B cell (primary cell): ENCODE measurements at regions not wholly inside any gene's neighbourhood (a gene's known extent, or its start where the extent isn't known, plus 50 kb on each side); places are given as distances from the start of the nearest gene placed in this dataset.

Experiments used
- CTCF ChIP-seq: fragments of 200-600 bp; IDR thresholded peaks from one replicate; pipeline ENCODE4 v1.8.0; 2022; ENCODE audit warnings: antibody characterized with exemption, mild to moderate bottlenecking
- EZH2 ChIP-seq: IDR thresholded peaks from 2 replicates; pipeline ENCODE4 v1.6.1; 2012; ENCODE audit warnings: borderline replicate concordance, low read depth, mild to moderate bottlenecking, moderate library complexity, low read length; ENCODE audit not compliant: insufficient read depth, poor library complexity, severe bottlenecking

- TF ChIP-seq CTCF (no peak), EZH2 (no peak)
Observed at GRCh38 chr20:41691443-41691842, 73.3 kb upstream of the CHD6 start.
